A549 (cell line): ENCODE measurements at regions not wholly inside any gene's neighbourhood (a gene's known extent, or its start where the extent isn't known, plus 50 kb on each side); places are given as distances from the start of the nearest gene placed in this dataset.

Source experiments
- ATAC-seq, 2 experiments: fragments of 200-7000 bp in 1 of 2; fragments of >200 bp in 1 of 2; cut with Nextera tagmentation in 1 of 2; cut with Tn5 transposase in 1 of 2; 3 replicates each; pipeline versions ENCODE4 v1.8.0 to v1.9.1; 2018 to 2020; ENCODE audit warnings: mild to moderate bottlenecking in 1 of 2, moderate library complexity in 1 of 2
- CTCF ChIA-PET: fragments of 300-600 bp; sonication (Branson Sonifier 250); formaldehyde crosslinking; extraction: SDS; loops from one replicate; lab custom pipeline; 2021; ENCODE audit warnings: antibody characterized with exemption, inconsistent platforms; lab: Yijun Ruan, JAX
- POLR2A ChIA-PET: fragments of 350-600 bp; formaldehyde crosslinking; extraction: SDS; loops from one replicate; lab custom pipeline; 2021; ENCODE audit warnings: antibody characterized with exemption, inconsistent platforms; lab: Yijun Ruan, JAX
- DNase-seq, 2 experiments: peaks; one replicate each; pipeline versions ENCODE4 v3.0.0 to v3.0.0-alpha.2; 2011 to 2016; ENCODE audit warnings: low read depth in 1 of 2, low spot score in 1 of 2
- FAIRE-seq: peaks from 2 replicates; lab custom pipeline; 2011; peaks lifted over from hg19 to GRCh38; lab: Jason Lieb, UNC
- H3K27ac ChIP-seq, 2 experiments: fragments of >200 bp; sonication (Bioruptor Twin); formaldehyde crosslinking; 3 replicates each; pipeline ENCODE4 v1.5.1; 2016 to 2017
- H3K4me1 ChIP-seq: fragments of >200 bp; sonication (Bioruptor Twin); formaldehyde crosslinking; 3 replicates; pipeline ENCODE4 v1.6.1; 2016
- H3K4me2 ChIP-seq: fragments of >200 bp; sonication (Bioruptor Twin); formaldehyde crosslinking; 3 replicates; pipeline ENCODE4 v1.6.1; 2016
- H3K4me3 ChIP-seq: fragments of >200 bp; sonication (Bioruptor Twin); formaldehyde crosslinking; 3 replicates; pipeline ENCODE4 v1.5.1; 2016
- H3K9me3 ChIP-seq: fragments of >200 bp; sonication (Bioruptor Twin); formaldehyde crosslinking; 3 replicates; pipeline ENCODE4 v1.6.1; 2016
- BHLHE40 ChIP-seq: IDR thresholded peaks from 2 replicates; pipeline ENCODE4 v1.6.1; 2012; ENCODE audit warnings: low read depth, low read length, inconsistent platforms
- CEBPB ChIP-seq, 2 experiments: fragments of >200 bp in 1 of 2; sonication (Bioruptor Twin) in 1 of 2; formaldehyde crosslinking in 1 of 2; IDR thresholded peaks; 2 replicates each; pipeline ENCODE4 v1.6.1; 2012 to 2016
- EHMT2 ChIP-seq: fragments of 200-600 bp; sonication (generic); IDR thresholded peaks from 2 replicates; pipeline ENCODE4 v1.6.1; 2016; ENCODE audit warnings: antibody characterized with exemption, low read depth, mild to moderate bottlenecking, moderate library complexity
- EP300 ChIP-seq, 2 experiments: fragments of >200 bp; sonication (Bioruptor Twin); formaldehyde crosslinking; IDR thresholded peaks; 2 replicates in 1 of 2; 3 replicates in 1 of 2; pipeline ENCODE4 v1.6.1; 2016 to 2017
- FOSL2 ChIP-seq, 2 experiments: fragments of 450-650 bp in 1 of 2; fragments of >200 bp in 1 of 2; sonication (Bioruptor Twin) in 1 of 2; formaldehyde crosslinking; IDR thresholded peaks; 2 replicates each; pipeline versions ENCODE4 v1.5.0 to v1.6.1; 2016 to 2020; ENCODE audit warnings: mild to moderate bottlenecking in 1 of 2, moderate library complexity in 1 of 2
- HEYL ChIP-seq: fragments of 250-450 bp; sonication (Bioruptor Pico); IDR thresholded peaks from 2 replicates; pipeline ENCODE4 v1.8.0; 2021; ENCODE audit warnings: mild to moderate bottlenecking, moderate library complexity
- KDM1A ChIP-seq: fragments of 200-600 bp; sonication (generic); IDR thresholded peaks from 2 replicates; pipeline ENCODE4 v1.6.1; 2016; ENCODE audit warnings: low read depth, mild to moderate bottlenecking
- KDM5A ChIP-seq: fragments of 200-600 bp; sonication (generic); IDR thresholded peaks from 2 replicates; pipeline ENCODE4 v1.6.1; 2016; ENCODE audit warnings: antibody characterized with exemption, mild to moderate bottlenecking
- MAFK ChIP-seq: fragments of 450-650 bp; IDR thresholded peaks from 2 replicates; pipeline ENCODE4 v1.6.1; 2014; ENCODE audit not compliant: partially characterized antibody
- MYC ChIP-seq: IDR thresholded peaks from 2 replicates; pipeline ENCODE4 v1.6.1; 2012; ENCODE audit warnings: mild to moderate bottlenecking, inconsistent platforms, low read length, improper control_type of control experiment, borderline replicate concordance
- NR3C1 ChIP-seq: fragments of >200 bp; sonication (Bioruptor Twin); formaldehyde crosslinking; IDR thresholded peaks from 3 replicates; pipeline ENCODE4 v1.6.1; 2017
- POLR2A ChIP-seq: IDR thresholded peaks from 2 replicates; pipeline ENCODE4 v1.6.1; 2012; ENCODE audit warnings: mild to moderate bottlenecking, low read length
- SMC3 ChIP-seq: fragments of >200 bp; sonication (Bioruptor Twin); formaldehyde crosslinking; IDR thresholded peaks from 3 replicates; pipeline ENCODE4 v1.6.1; 2018; ENCODE audit warnings: inconsistent platforms
- SREBF2 ChIP-seq: fragments of 450-650 bp; IDR thresholded peaks from 2 replicates; pipeline ENCODE4 v1.6.1; 2014; ENCODE audit warnings: mild to moderate bottlenecking, moderate library complexity
- TP53 ChIP-seq: fragments of 250-450 bp; sonication (Bioruptor Pico); IDR thresholded peaks from 2 replicates; pipeline ENCODE4 v1.5.0; 2021; ENCODE audit warnings: mild to moderate bottlenecking, moderate library complexity
- WGBS: methylation state at CpG from one replicate; pipeline ENCODE4 v1.1.6; 2017; ENCODE audit errors: missing lambda C conversion rate; 5-methylcytosine and 5-hydroxymethylcytosine counted together
- TF ChIP-seq, protein P1 (sequence below): fragments of 250-450 bp; sonication (Bioruptor Pico); IDR thresholded peaks from 2 replicates; pipeline ENCODE4 v1.5.0; 2020; ENCODE audit warnings: low read depth, mild to moderate bottlenecking, moderate library complexity
- TF ChIP-seq, protein P2 (sequence below): IDR thresholded peaks from 2 replicates; pipeline ENCODE4 v1.6.1; 2012
- TF ChIP-seq, protein P3 (sequence below): fragments of >200 bp; sonication (Bioruptor Twin); formaldehyde crosslinking; IDR thresholded peaks from 2 replicates; pipeline ENCODE4 v1.6.1; 2016
- TF ChIP-seq, protein P4 (sequence below): fragments of 150-350 bp; IDR thresholded peaks from 2 replicates; pipeline ENCODE4 v1.6.1; 2014; ENCODE audit warnings: low read depth, mild to moderate bottlenecking, low read length
- TF ChIP-seq, protein P5 (sequence below): fragments of 450-650 bp; IDR thresholded peaks from 2 replicates; pipeline ENCODE4 v1.6.1; 2014; ENCODE audit warnings: antibody characterized with exemption

DNA sequence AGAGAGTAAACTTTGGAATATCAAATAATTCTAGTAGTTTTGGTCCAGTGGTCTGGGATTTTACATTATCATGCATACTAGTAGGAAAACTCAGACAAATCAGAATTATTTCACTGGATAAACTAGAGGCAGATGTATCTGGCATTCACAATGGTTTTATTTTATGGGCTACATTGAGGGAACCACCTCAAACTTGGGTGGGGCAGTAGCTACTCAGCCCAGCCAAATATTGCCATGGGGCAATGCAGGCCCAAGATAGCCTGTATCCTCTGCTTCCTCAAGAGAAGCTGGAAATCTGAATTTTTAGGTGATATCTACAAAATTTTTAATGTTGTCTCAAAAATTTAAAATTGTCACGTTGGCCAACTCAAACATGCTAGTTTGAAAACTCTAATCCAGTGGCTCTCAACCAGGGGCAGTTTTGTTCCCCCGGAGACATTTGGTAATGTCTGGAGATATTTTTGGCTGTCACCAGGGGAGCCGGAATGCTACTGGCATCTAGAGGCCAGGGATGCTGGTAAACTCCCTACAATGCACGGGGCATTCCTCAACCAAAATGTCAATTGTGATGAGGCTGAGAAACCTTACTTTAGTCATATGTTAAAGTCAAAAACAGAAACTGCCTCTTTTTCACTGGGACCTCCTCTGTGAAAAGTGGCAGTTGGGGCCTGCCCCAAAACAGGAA lies 172.8 kb upstream of the SPRED2 start:
- no peak for FAIRE-seq
- 86% methylated on average over 4 of the region's 4 CpGs for WGBS
- TF ChIP-seq KDM5A (no peak), MYC (no peak), KDM1A (no peak), EHMT2 (no peak), BHLHE40 (no peak), MAFK (no peak), SMC3 (no peak), SREBF2 (no peak), EP300 (IDR thresholded peaks at IDR 0.05) (no peak), NR3C1 (no peak), CEBPB (IDR thresholded peaks at IDR 0.05) (no peak), TP53 (CRISPR knock-in tag) (no peak)
- TF ChIP-seq, protein P1, sequence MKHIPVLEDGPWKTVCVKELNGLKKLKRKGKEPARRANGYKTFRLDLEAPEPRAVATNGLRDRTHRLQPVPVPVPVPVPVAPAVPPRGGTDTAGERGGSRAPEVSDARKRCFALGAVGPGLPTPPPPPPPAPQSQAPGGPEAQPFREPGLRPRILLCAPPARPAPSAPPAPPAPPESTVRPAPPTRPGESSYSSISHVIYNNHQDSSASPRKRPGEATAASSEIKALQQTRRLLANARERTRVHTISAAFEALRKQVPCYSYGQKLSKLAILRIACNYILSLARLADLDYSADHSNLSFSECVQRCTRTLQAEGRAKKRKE (CRISPR knock-in tag): no peak
- TF ChIP-seq, protein P2, sequence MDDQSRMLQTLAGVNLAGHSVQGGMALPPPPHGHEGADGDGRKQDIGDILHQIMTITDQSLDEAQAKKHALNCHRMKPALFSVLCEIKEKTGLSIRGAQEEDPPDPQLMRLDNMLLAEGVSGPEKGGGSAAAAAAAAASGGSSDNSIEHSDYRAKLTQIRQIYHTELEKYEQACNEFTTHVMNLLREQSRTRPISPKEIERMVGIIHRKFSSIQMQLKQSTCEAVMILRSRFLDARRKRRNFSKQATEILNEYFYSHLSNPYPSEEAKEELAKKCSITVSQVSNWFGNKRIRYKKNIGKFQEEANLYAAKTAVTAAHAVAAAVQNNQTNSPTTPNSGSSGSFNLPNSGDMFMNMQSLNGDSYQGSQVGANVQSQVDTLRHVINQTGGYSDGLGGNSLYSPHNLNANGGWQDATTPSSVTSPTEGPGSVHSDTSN: no peak
- TF ChIP-seq, protein P3, sequence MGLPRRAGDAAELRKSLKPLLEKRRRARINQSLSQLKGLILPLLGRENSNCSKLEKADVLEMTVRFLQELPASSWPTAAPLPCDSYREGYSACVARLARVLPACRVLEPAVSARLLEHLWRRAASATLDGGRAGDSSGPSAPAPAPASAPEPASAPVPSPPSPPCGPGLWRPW: no peak
- TF ChIP-seq, protein P4, sequence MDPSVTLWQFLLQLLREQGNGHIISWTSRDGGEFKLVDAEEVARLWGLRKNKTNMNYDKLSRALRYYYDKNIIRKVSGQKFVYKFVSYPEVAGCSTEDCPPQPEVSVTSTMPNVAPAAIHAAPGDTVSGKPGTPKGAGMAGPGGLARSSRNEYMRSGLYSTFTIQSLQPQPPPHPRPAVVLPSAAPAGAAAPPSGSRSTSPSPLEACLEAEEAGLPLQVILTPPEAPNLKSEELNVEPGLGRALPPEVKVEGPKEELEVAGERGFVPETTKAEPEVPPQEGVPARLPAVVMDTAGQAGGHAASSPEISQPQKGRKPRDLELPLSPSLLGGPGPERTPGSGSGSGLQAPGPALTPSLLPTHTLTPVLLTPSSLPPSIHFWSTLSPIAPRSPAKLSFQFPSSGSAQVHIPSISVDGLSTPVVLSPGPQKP: no peak
- TF ChIP-seq, protein P5, sequence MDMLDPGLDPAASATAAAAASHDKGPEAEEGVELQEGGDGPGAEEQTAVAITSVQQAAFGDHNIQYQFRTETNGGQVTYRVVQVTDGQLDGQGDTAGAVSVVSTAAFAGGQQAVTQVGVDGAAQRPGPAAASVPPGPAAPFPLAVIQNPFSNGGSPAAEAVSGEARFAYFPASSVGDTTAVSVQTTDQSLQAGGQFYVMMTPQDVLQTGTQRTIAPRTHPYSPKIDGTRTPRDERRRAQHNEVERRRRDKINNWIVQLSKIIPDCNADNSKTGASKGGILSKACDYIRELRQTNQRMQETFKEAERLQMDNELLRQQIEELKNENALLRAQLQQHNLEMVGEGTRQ: no peak
- no peak overlapping the region for H3K4me3 ChIP-seq
- ChIA-PET POLR2A (no interaction called here), CTCF (interaction anchor here (1.3 kb wide), 1 partner anchor 17 kb away, joined by 3 read pairs; no protein-coding TSS in a partner anchor)
- H3K9me3 ChIP-seq: no peaks in the 10 kb centered on the region
- ATAC-seq: no peak
- peaks cover 11% of the 10 kb centered on the region; the same call in 2 of the 3 replicates for H3K4me1 ChIP-seq
- no peak overlapping the region for H3K4me2 ChIP-seq
- no peak for DNase-seq
- H3K27ac ChIP-seq: no peak overlapping the region

DNA sequence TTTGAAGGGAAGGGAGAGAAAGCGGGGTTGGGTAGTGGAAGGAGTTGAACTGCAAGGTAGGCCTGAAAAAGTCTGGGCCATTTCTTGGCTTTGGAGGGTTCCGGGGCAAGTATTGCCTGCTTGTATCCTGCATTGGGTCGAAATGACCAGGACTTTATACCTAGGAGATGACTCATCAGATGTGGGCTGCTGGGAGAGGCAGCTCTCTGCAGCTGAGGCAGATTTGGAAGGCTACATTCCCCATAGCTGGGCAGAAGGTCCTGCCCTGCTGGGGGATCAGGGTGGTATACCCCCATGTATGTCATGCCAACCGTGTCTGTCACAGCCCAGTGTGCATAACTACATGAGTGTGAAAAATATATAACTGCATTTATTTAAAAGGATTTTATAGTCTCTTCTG lies 171.8 kb upstream of the SPRED2 start:
- ATAC-seq (peak; percentile 64 to 76; a peak in 4 of 6 replicates), DNase-seq (peak in 1 of 2 experiments; percentile 22), FAIRE-seq (no peak)
- 37% methylated on average over 4 of the region's 4 CpGs for WGBS
- Histone ChIP-seq H3K4me1 (peaks cover 11% of the 10 kb centered on the region; the same call in 2 of the 3 replicates), H3K4me2 (peak overlapping the region; percentile 20; the same call in 1 of the 3 replicates), H3K9me3 (no peaks in the 10 kb centered on the region), H3K27ac (no peak overlapping the region), H3K4me3 (no peak overlapping the region)
- ChIA-PET POLR2A (no interaction called here), CTCF (interaction anchor here (0.7 to 1.3 kb wide), 4 partner anchors 15 to 686 kb away, joined by 3 to 4 read pairs (median 3); no protein-coding TSS in a partner anchor)
- peak; percentile 11 for TF ChIP-seq MAFK
- no peak for TF ChIP-seq HEYL (CRISPR knock-in tag)
- no peak for TF ChIP-seq POLR2A
- TF ChIP-seq FOSL2 (IDR thresholded peaks at IDR 0.05): peak; percentile 48; the same call in 1 of the 2 replicates
- TF ChIP-seq FOSL2 (CRISPR knock-in tag; IDR thresholded peaks at IDR 0.05): peak; percentile 73; the same call in 1 of the 2 replicates
